GM23248 (cell line): ENCODE measurements at regions not wholly inside any gene's neighbourhood (a gene's known extent, or its start where the extent isn't known, plus 50 kb on each side); places are given as distances from the start of the nearest gene placed in this dataset.

Experiments
- EZH2 ChIP-seq: fragments of 200-600 bp; sonication (generic); IDR thresholded peaks from 2 replicates; pipeline ENCODE4 v1.6.1; 2018; ENCODE audit warnings: antibody characterized with exemption, mild to moderate bottlenecking; ENCODE audit not compliant: insufficient read depth, poor library complexity, severe bottlenecking
- EZH2phosphoT487 ChIP-seq: fragments of 200-600 bp; sonication (generic); IDR thresholded peaks from 2 replicates; pipeline ENCODE4 v1.6.1; 2018; ENCODE audit warnings: antibody characterized with exemption, moderate library complexity, mild to moderate bottlenecking, low read depth; ENCODE audit not compliant: insufficient read depth

DNA sequence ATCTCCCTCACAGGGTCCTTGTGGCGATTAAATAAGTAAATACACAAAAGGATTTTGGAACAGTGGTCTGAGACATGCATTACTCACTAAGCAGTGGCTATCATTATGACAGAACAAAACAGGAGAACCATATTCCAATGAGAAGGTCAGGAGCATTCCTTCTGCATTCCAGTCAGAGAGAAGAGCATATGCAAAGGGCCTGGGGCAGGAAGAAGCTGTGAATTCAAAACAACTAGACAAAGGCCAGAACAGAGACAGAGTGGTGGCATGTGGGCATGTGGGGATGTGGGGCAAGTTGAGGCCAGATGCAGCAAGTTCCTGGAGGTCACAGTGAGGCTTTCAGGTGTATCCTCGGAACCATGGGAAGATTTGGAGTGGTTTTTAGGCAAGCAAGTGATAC lies 70.1 kb upstream of the VRK1 start:
- TF ChIP-seq EZH2: no peak
- TF ChIP-seq EZH2phosphoT487: no peak
